ENCODE measurements at regions not wholly inside any gene's neighbourhood (a gene's known extent, or its start where the extent isn't known, plus 50 kb on each side); places are given as distances from the start of the nearest gene placed in this dataset.

- no peaks in the 10 kb centered on the region for H3K36me3 ChIP-seq (ENCODE audit: control insufficient read depth, insufficient read depth, low read length)
- DNase-seq (no peak), ATAC-seq (no peak)
- 44% methylated on average over 2 of the region's 3 CpGs for WGBS (ENCODE audit: insufficient coverage)
- no peaks in the 10 kb centered on the region for H3K27me3 ChIP-seq (ENCODE audit: control insufficient read depth, insufficient read depth, low read length)
- H3K27me3 Mint-ChIP-seq (ENCODE audit: low read depth in 2 of 2) = no peaks in the 10 kb centered on the region
- TF ChIP-seq, protein P1, sequence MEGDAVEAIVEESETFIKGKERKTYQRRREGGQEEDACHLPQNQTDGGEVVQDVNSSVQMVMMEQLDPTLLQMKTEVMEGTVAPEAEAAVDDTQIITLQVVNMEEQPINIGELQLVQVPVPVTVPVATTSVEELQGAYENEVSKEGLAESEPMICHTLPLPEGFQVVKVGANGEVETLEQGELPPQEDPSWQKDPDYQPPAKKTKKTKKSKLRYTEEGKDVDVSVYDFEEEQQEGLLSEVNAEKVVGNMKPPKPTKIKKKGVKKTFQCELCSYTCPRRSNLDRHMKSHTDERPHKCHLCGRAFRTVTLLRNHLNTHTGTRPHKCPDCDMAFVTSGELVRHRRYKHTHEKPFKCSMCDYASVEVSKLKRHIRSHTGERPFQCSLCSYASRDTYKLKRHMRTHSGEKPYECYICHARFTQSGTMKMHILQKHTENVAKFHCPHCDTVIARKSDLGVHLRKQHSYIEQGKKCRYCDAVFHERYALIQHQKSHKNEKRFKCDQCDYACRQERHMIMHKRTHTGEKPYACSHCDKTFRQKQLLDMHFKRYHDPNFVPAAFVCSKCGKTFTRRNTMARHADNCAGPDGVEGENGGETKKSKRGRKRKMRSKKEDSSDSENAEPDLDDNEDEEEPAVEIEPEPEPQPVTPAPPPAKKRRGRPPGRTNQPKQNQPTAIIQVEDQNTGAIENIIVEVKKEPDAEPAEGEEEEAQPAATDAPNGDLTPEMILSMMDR (IDR thresholded peaks at IDR 0.05) = no peak
- H3K4me3 Mint-ChIP-seq = no peak overlapping the region
- intact Hi-C loops (cut with micrococcal nuclease) = no loop called here
- no peaks in the 10 kb centered on the region for H3K36me3 Mint-ChIP-seq
- H3K4me1 Mint-ChIP-seq = no peaks in the 10 kb centered on the region
- no peak overlapping the region for H3K27ac ChIP-seq (ENCODE audit: low read length)
- H3K4me1 ChIP-seq (ENCODE audit: control insufficient read depth, insufficient read depth, low read length) = no peaks in the 10 kb centered on the region
- no peak overlapping the region for H3K27ac Mint-ChIP-seq
- H3K9me3 Mint-ChIP-seq = peaks cover 3 to 8% of the 10 kb centered on the region in 2 donors
- H3K9me3 ChIP-seq (ENCODE audit: control insufficient read depth, insufficient read depth, low read length) = no peaks in the 10 kb centered on the region
- H3K4me3 ChIP-seq (ENCODE audit: low read length) = no peak overlapping the region
Measured at GRCh38 chr2:204434660-204435462, 110.4 kb upstream of the PARD3B start.

DNA sequence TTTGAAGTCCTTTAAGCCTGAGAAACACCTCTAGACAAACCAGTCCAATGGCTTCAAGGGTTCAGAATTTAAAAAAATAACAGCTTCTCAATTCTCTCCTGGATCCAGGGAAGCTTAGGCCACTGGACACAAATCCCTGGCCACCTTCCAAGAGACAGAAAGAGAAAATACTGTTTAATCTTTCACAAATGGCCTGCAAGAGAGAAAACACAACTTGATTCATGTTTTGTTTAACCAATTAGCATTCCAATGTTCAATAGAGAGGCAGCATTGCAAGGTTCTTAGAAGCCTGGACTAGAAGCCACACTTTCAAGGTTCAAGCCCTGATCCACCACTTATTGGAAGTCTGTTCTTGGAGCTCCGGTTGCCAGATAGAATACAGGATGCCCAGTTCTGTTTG, 109.0 kb upstream of the PARD3B start:
- Mint-ChIP-seq H3K27ac (no peak overlapping the region), H3K27me3 (ENCODE audit: low read depth in 2 of 2) (no peaks in the 10 kb centered on the region), H3K4me1 (no peaks in the 10 kb centered on the region), H3K36me3 (no peaks in the 10 kb centered on the region), H3K4me3 (no peak overlapping the region), H3K9me3 (peaks cover 0 to 6% of the 10 kb centered on the region in 2 donors)
- Histone ChIP-seq H3K27me3 (ENCODE audit: control insufficient read depth, insufficient read depth, low read length) (no peaks in the 10 kb centered on the region), H3K36me3 (ENCODE audit: control insufficient read depth, insufficient read depth, low read length) (no peaks in the 10 kb centered on the region), H3K4me3 (ENCODE audit: low read length) (no peak overlapping the region), H3K9me3 (ENCODE audit: control insufficient read depth, insufficient read depth, low read length) (no peaks in the 10 kb centered on the region), H3K4me1 (ENCODE audit: control insufficient read depth, insufficient read depth, low read length) (no peaks in the 10 kb centered on the region), H3K27ac (ENCODE audit: low read length) (no peak overlapping the region)
- no peak for DNase-seq
- no peak for ATAC-seq
- TF ChIP-seq, protein P1 (IDR thresholded peaks at IDR 0.05) = no peak
- intact Hi-C loops (cut with micrococcal nuclease) = no loop called here
- 80% methylated on average over 1 of the region's 1 CpG for WGBS (ENCODE audit: insufficient coverage)

DNA sequence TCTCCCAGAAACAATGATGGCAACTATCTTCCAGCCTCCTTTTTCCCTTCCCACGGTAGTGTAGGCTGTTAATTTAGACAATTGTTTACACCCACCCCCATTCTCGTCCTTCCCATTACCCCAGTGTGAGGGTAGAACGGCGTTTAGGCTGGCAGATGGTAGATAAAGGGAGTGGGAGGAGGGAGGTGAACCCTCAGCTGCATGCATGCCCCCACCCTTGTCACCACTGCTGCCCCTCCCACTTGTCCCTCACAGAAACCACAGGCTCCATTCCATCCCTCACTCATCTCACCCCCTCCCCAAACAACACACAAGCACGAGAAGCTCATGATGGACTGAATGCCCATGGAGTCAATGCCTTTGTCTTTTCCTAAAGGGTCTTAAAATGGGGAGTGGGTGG, 107.9 kb upstream of the PARD3B start:
- Mint-ChIP-seq H3K27me3 (ENCODE audit: low read depth in 2 of 2) (no peaks in the 10 kb centered on the region), H3K4me1 (no peaks in the 10 kb centered on the region), H3K4me3 (no peak overlapping the region), H3K27ac (no peak overlapping the region), H3K9me3 (peaks cover 0 to 6% of the 10 kb centered on the region in 2 donors), H3K36me3 (no peaks in the 10 kb centered on the region)
- H3K36me3 ChIP-seq (ENCODE audit: control insufficient read depth, insufficient read depth, low read length) = no peaks in the 10 kb centered on the region
- no peaks in the 10 kb centered on the region for H3K27me3 ChIP-seq (ENCODE audit: control insufficient read depth, insufficient read depth, low read length)
- TF ChIP-seq, protein P1 (IDR thresholded peaks at IDR 0.05) = no peak
- ATAC-seq = no peak
- no peaks in the 10 kb centered on the region for H3K4me1 ChIP-seq (ENCODE audit: control insufficient read depth, insufficient read depth, low read length)
- no peak for DNase-seq
- no peak overlapping the region for H3K4me3 ChIP-seq (ENCODE audit: low read length)
- WGBS (ENCODE audit: insufficient coverage) = no CpG with 5 or more reads among the region's 5 CpGs
- no peak overlapping the region for H3K27ac ChIP-seq (ENCODE audit: low read length)
- intact Hi-C loops (cut with micrococcal nuclease) = no loop called here
- H3K9me3 ChIP-seq (ENCODE audit: control insufficient read depth, insufficient read depth, low read length) = no peaks in the 10 kb centered on the region
